HepG2 (cell line): ENCODE measurements at regions not wholly inside any gene's neighbourhood (a gene's known extent, or its start where the extent isn't known, plus 50 kb on each side); places are given as distances from the start of the nearest gene placed in this dataset.

Source experiments
- ATAC-seq: fragments of 200-7000 bp; cut with Tn5 transposase; 3 replicates; pipeline ENCODE4 v1.9.1; 2020; ENCODE audit warnings: mild to moderate bottlenecking, moderate library complexity
- BruUV-seq: library from RNA; stranded (reverse); fragments of 400-500 nt; replicated peaks from 2 replicates; lab custom pipeline; 2021; lab: Mats Ljungman, UMichigan
- CTCF ChIA-PET: fragments of 300-600 bp; formaldehyde crosslinking; extraction: SDS; loops from one replicate; lab custom pipeline; 2021; ENCODE audit warnings: low total read pairs, inconsistent platforms, low intra/inter-chr PET ratio; lab: Yijun Ruan, JAX
- POLR2A ChIA-PET: fragments of 350-600 bp; sonication (Branson Sonifier 250); formaldehyde crosslinking; loops from one replicate; lab custom pipeline; 2020; ENCODE audit warnings: antibody characterized with exemption, inconsistent platforms; lab: Yijun Ruan, JAX
- DNase-seq: peaks from one replicate; pipeline ENCODE4 v3.0.0-alpha.2; 2015; ENCODE audit warnings: low spot score
- FAIRE-seq: peaks from 3 replicates; lab custom pipeline; 2011; peaks lifted over from hg19 to GRCh38; lab: Jason Lieb, UNC
- H2AFZ ChIP-seq: one replicate; pipeline ENCODE4 v1.6.1; 2011; ENCODE audit warnings: low read length, inconsistent platforms
- H3K27ac ChIP-seq: fragments of 300-600 bp; 3 replicates; pipeline ENCODE4 v1.8.0; 2011; ENCODE audit warnings: mixed run types, mild to moderate bottlenecking, mixed read lengths, low read length, inconsistent platforms; ENCODE audit not compliant: insufficient read depth; ENCODE audit errors: extremely low read length
- H3K27me3 ChIP-seq, 2 experiments: fragments of 200-600 bp in 1 of 2; 2 replicates in 1 of 2; 3 replicates in 1 of 2; pipeline versions ENCODE4 v1.6.0 to v1.8.0; 2011; ENCODE audit warnings: low read length in 2 of 2, mild to moderate bottlenecking in 2 of 2, moderate library complexity in 2 of 2, inconsistent platforms in 1 of 2; ENCODE audit not compliant: insufficient read depth in 2 of 2, control insufficient read depth in 1 of 2
- H3K36me3 ChIP-seq, 2 experiments: fragments of 200-600 bp in 1 of 2; replicated peaks in 1 of 2; 2 replicates in 1 of 2; 3 replicates in 1 of 2; pipeline versions ENCODE4 v1.5.1 to v1.8.0; 2011; ENCODE audit warnings: low read length in 2 of 2, inconsistent platforms in 1 of 2; ENCODE audit not compliant: insufficient read depth in 2 of 2, control insufficient read depth in 1 of 2
- H3K4me1 ChIP-seq: 2 replicates; pipeline ENCODE4 v1.5.1; 2012; ENCODE audit warnings: low read length, inconsistent platforms; ENCODE audit not compliant: insufficient read depth
- H3K4me2 ChIP-seq: 2 replicates; pipeline ENCODE4 v1.6.0; 2011; ENCODE audit warnings: low read depth, low read length, inconsistent platforms
- H3K4me3 ChIP-seq, 3 experiments: fragments of 200-600 bp in 1 of 3; sonication (generic), shearing (Covaris generic) in 1 of 3; replicated peaks in 1 of 3; 2 replicates each; pipeline ENCODE4 v1.5.1; 2011 to 2016; ENCODE audit warnings: low read length in 3 of 3, inconsistent platforms in 2 of 3, low read depth in 2 of 3, mild to moderate bottlenecking in 2 of 3, control low read depth in 1 of 3, mixed read lengths in 1 of 3; ENCODE audit not compliant: insufficient read depth in 1 of 3
- H3K79me2 ChIP-seq: one replicate; pipeline ENCODE4 v1.6.1; 2011; ENCODE audit warnings: low read length, inconsistent platforms; ENCODE audit not compliant: insufficient read depth
- H3K9ac ChIP-seq: 2 replicates; pipeline ENCODE4 v1.6.0; 2011; ENCODE audit warnings: mild to moderate bottlenecking, low read depth, low read length, inconsistent platforms; ENCODE audit not compliant: insufficient read depth
- H3K9me3 ChIP-seq: 2 replicates; pipeline ENCODE4 v1.5.1; 2012; ENCODE audit warnings: mild to moderate bottlenecking, low read length
- H4K20me1 ChIP-seq: 2 replicates; pipeline ENCODE4 v1.6.0; 2011; ENCODE audit warnings: inconsistent platforms, mild to moderate bottlenecking, low read length, moderate library complexity; ENCODE audit not compliant: insufficient read depth
- ARHGAP35 ChIP-seq: sonication (generic); formaldehyde crosslinking; IDR thresholded peaks from 2 replicates; pipeline ENCODE4 v1.9.0; 2022; ENCODE audit warnings: mild to moderate bottlenecking, inconsistent platforms, moderate library complexity, missing genetic modification reagents, borderline replicate concordance
- CENPX ChIP-seq: sonication (generic); formaldehyde crosslinking; IDR thresholded peaks from 2 replicates; pipeline ENCODE4 v1.9.0; 2021; ENCODE audit warnings: mild to moderate bottlenecking, missing genetic modification reagents, moderate library complexity
- RFXANK ChIP-seq: IDR thresholded peaks from 2 replicates; pipeline ENCODE4 v1.6.1; 2016
- RXRB ChIP-seq: IDR thresholded peaks from 2 replicates; pipeline ENCODE4 v1.6.1; 2016; ENCODE audit warnings: borderline replicate concordance, missing genetic modification reagents, missing compliant biosample characterization
- TARDBP ChIP-seq: sonication (generic); formaldehyde crosslinking; IDR thresholded peaks from 2 replicates; pipeline ENCODE4 v1.8.0; 2022; ENCODE audit warnings: mild to moderate bottlenecking, missing genetic modification reagents
- ZNF160 ChIP-seq: sonication (generic); formaldehyde crosslinking; IDR thresholded peaks from 2 replicates; pipeline ENCODE4 v1.8.0; 2022; ENCODE audit warnings: mild to moderate bottlenecking, inconsistent platforms, missing genetic modification reagents
- ZNF256 ChIP-seq: sonication (generic); formaldehyde crosslinking; conservative IDR thresholded peaks from 2 replicates; pipeline ENCODE4 v1.4.0; 2020; ENCODE audit warnings: missing genetic modification reagents
- ZNF296 ChIP-seq: sonication (generic); formaldehyde crosslinking; conservative IDR thresholded peaks from 2 replicates; pipeline ENCODE4 v1.5.0; 2020; ENCODE audit warnings: mild to moderate bottlenecking, missing genetic modification reagents
- ZNF382 ChIP-seq: sonication (generic); formaldehyde crosslinking; IDR thresholded peaks from 2 replicates; pipeline ENCODE4 v1.5.0; 2020; ENCODE audit warnings: missing genetic modification reagents, mild to moderate bottlenecking, borderline replicate concordance
- ZNF557 ChIP-seq: sonication (generic); formaldehyde crosslinking; IDR thresholded peaks from 2 replicates; pipeline ENCODE4 v1.4.0; 2020; ENCODE audit warnings: missing genetic modification reagents
- ZNF563 ChIP-seq: sonication (generic); formaldehyde crosslinking; IDR thresholded peaks from 2 replicates; pipeline ENCODE4 v1.8.0; 2022; ENCODE audit warnings: mild to moderate bottlenecking, moderate library complexity, missing genetic modification reagents
- ZNF766 ChIP-seq: sonication (generic); formaldehyde crosslinking; IDR thresholded peaks from 2 replicates; pipeline ENCODE4 v1.5.0; 2020; ENCODE audit warnings: missing genetic modification reagents, borderline replicate concordance
- ZSCAN22 ChIP-seq: sonication (generic); formaldehyde crosslinking; IDR thresholded peaks from 2 replicates; pipeline ENCODE4 v1.4.0; 2020; ENCODE audit warnings: mild to moderate bottlenecking, missing genetic modification reagents
- WGBS: methylation state at CpG from one replicate; pipeline ENCODE4 v1.1.6; 2017; ENCODE audit warnings: low lambda C conversion rate; 5-methylcytosine and 5-hydroxymethylcytosine counted together
- in situ Hi-C: cut with HindIII; loops from 2 replicates; pipeline ENCODE4 v1.10.0; 2017; ENCODE audit warnings: low pct_unique_long_range_greater_than_20kb; ENCODE audit not compliant: extremely low pct_ligation_motif_present
- intact Hi-C: fragments of 100-400 bp; cut with micrococcal nuclease; formaldehyde crosslinking; loops from one replicate; pipeline ENCODE4 v1.10.0; 2022; ENCODE audit not compliant: unreplicated experiment
- TF ChIP-seq, protein P1 (sequence below): sonication (generic); formaldehyde crosslinking; IDR thresholded peaks from 2 replicates; pipeline ENCODE4 v1.5.0; 2020; ENCODE audit warnings: missing genetic modification reagents

DNA sequence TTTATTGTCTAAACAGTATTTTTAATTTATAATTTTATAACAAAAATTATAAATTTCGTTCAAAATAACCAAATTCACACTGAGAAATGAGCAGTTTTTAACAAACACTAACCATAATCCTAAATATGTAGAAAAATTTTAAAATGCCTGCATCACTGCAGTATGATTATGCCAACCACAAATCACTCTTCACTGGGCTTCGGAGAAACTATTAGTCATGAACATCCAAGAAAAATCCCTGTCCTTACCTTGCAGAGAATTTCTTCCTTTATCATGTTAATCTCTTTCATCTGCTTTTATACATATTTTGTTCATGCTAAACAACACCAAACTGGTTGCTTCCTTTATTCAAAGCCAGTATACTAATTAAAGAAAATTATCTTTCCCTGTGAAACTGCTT, 511.0 kb upstream of the ALCAM start (continued):
- no peak for TF ChIP-seq ZNF382 (CRISPR knock-in tag)
- no peak for TF ChIP-seq ZNF160 (CRISPR knock-in tag)
- no peak for TF ChIP-seq ZNF296 (CRISPR knock-in tag)
- TF ChIP-seq, protein P1, sequence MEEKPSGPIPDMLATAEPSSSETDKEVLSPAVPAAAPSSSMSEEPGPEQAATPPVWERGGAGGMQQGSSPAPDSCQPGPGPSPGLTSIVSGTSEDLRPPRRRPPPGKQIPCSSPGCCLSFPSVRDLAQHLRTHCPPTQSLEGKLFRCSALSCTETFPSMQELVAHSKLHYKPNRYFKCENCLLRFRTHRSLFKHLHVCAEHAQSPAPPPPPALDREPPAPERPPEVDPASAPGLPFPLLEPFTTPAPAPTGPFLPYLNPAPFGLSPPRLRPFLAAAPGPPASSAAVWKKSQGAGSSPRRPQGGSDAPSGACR (CRISPR knock-in tag), result no peak
- no peak for TF ChIP-seq ZNF256 (CRISPR knock-in tag)

DNA sequence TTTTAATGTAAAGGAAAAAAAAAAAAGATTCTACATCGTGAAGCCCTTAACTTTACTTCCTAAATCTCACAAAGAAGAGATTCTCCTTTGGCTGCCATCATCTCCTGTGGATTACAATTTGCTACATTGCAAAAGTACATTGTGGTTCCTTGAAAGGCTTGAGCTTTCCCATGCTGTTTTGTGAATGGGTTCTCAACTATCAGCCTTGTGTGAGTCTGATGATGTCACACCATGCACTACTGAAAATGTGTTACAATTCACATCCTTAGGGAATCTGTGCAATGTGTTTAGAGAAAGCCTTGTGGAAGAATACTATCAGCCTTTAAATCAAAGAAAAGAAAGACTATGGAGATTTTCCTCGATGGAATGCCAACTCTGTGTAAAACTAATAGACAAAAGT, 510.0 kb upstream of the ALCAM start:
- TF ChIP-seq ZSCAN22 (CRISPR knock-in tag) (no peak), CENPX (CRISPR knock-in tag) (no peak), RFXANK (CRISPR knock-in tag) (no peak), ZNF766 (no peak), RXRB (CRISPR knock-in tag) (no peak), ZNF557 (CRISPR knock-in tag) (no peak), TARDBP (CRISPR knock-in tag) (no peak), ZNF563 (CRISPR knock-in tag) (no peak), ARHGAP35 (CRISPR knock-in tag) (no peak)
- no peak overlapping the region for H3K4me2 ChIP-seq
- in situ Hi-C loops, result no loop called here
- H4K20me1 ChIP-seq, result no peaks in the 10 kb centered on the region
- intact Hi-C loops, result no loop called here
- H3K36me3 ChIP-seq, result no peaks in the 10 kb centered on the region
- H3K27ac ChIP-seq, result no peak overlapping the region
- ATAC-seq (no peak), DNase-seq (no peak), FAIRE-seq (no peak)
- H3K79me2 ChIP-seq, result no peaks in the 10 kb centered on the region
- no peak overlapping the region for H3K4me3 ChIP-seq
- no peaks in the 10 kb centered on the region for H3K9me3 ChIP-seq
- H2AFZ ChIP-seq, result no peak overlapping the region
- BruUV-seq, result no TSS peak
- ChIA-PET POLR2A (no interaction called here), CTCF (no interaction called here)
- no peak overlapping the region for H3K9ac ChIP-seq
- 0% methylated on average over 2 of the region's 2 CpGs for WGBS
- H3K27me3 ChIP-seq, result no peaks in the 10 kb centered on the region
- H3K4me1 ChIP-seq, result no peaks in the 10 kb centered on the region
